ENCODE measurements at regions not wholly inside any gene's neighbourhood (a gene's known extent, or its start where the extent isn't known, plus 50 kb on each side); places are given as distances from the start of the nearest gene placed in this dataset.

DNA sequence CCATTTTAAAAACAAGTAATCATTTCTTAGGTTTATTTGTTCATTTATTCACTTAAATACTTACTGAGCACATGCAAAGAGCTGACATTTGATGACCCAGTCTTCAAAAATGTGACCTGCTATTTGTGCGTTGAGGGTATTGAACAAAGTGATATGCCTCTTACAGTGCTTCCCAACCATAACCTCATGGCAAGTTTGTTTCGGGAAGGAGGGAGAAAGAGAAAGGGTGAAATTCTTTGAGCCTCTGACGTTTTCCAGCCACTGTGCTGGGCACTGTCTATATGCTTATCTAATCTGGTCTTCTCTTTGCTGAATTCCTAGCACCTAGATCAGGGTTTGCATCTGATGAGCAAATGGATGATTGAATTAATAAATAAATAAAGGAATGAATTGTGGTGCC is 479.1 kb downstream of the HAPSTR1 start:
- TF ChIP-seq, protein P1, sequence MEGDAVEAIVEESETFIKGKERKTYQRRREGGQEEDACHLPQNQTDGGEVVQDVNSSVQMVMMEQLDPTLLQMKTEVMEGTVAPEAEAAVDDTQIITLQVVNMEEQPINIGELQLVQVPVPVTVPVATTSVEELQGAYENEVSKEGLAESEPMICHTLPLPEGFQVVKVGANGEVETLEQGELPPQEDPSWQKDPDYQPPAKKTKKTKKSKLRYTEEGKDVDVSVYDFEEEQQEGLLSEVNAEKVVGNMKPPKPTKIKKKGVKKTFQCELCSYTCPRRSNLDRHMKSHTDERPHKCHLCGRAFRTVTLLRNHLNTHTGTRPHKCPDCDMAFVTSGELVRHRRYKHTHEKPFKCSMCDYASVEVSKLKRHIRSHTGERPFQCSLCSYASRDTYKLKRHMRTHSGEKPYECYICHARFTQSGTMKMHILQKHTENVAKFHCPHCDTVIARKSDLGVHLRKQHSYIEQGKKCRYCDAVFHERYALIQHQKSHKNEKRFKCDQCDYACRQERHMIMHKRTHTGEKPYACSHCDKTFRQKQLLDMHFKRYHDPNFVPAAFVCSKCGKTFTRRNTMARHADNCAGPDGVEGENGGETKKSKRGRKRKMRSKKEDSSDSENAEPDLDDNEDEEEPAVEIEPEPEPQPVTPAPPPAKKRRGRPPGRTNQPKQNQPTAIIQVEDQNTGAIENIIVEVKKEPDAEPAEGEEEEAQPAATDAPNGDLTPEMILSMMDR (IDR thresholded peaks at IDR 0.05), result no peak
- no peak for TF ChIP-seq POLR2A (IDR thresholded peaks at IDR 0.05)
